ENCODE measurements at regions not wholly inside any gene's neighbourhood (a gene's known extent, or its start where the extent isn't known, plus 50 kb on each side); places are given as distances from the start of the nearest gene placed in this dataset.
"Not testable (repeated sequence)": the region's sequence is repeated elsewhere in the genome, so short reads cannot be mapped to it uniquely, and the experiment has no call there.

DNA sequence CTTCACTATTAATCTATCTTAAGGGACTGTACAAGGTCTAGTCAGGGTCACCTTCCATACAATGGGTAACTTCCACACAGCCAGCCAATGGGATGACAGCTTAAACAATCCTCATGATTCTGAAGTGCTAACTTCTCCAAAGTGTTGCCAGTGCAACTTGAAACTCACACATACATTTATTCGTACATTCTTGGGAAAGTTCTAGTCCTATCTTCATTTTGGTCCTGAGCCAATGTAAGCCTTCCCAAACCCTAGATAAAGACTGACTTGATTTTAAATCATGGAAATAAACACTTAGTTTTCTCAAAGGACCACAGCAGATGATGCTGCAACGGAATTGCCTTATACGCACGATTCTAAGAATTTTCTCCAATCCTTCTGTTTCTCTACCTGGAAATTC lies 117.5 kb upstream of the COL1A2 start:
- no peak for DNase-seq

- DNase-seq = no peak
Measured at GRCh38 chr7:94280851-94281250, 113.8 kb upstream of the COL1A2 start.

DNA sequence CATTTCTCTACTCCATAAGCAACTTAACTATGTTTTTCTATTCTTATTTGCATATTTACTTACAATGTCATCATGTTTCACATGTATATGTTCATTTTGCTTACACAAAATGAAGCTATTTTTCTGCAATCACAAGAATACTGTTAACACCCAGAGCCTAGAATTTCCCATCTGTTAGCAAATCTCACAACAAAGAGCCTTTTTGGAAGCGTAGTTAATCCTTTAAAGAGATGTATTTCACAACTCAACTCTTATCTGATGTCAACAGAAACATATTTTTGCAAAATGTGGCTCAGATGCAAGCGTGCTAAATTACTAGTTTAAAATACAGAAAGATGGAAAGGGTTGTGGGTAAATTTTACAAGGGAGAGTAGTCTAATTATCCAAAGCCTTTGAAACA lies 110.6 kb upstream of the COL1A2 start:
- DNase-seq = no peak

DNA sequence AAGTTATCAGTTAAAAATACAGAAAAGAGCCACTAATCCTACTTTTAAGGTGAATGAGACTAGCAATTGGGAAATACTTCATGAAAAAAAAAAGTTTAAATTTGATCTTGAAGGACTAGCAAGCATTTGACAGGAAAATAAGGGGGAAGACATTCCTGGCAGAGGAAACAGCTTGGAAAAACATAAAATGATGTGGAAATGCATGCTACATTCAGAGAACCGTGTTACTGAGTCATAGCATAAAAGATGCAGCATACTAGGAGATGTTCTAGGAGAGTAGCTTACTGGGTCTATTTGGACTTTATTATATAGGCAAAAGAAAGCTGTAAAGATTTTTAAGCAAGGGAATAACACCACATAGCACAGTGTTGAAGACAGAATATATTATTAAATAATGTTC lies 108.6 kb upstream of the COL1A2 start:
- DNase-seq = no peak

DNA sequence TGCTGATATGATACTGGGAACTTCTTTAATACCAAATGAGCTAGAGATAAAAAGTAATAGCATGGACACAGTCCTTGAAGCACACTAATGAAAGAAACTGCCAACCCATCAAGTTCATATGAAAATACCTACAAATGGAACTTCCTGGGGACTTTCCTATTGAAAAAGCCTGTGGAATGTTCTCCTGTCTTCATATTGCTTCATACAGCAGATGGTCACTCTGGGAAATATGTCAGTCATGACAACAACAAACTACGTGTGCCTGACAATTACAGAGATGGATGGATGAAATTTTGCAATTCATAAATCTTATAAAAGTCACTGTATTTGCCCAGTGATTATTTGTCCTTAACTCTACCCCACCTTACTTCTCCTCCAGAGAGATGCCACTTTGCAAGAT lies 106.6 kb upstream of the COL1A2 start:
- no peak for DNase-seq

- no peak for DNase-seq
Measured at GRCh38 chr7:94289071-94289470, 105.6 kb upstream of the COL1A2 start.

- DNase-seq = no peak
Measured at GRCh38 chr7:94294471-94295131, 100.1 kb upstream of the COL1A2 start.

- no peak for DNase-seq
Measured at GRCh38 chr7:94295850-94296249, 98.8 kb upstream of the COL1A2 start.

DNA sequence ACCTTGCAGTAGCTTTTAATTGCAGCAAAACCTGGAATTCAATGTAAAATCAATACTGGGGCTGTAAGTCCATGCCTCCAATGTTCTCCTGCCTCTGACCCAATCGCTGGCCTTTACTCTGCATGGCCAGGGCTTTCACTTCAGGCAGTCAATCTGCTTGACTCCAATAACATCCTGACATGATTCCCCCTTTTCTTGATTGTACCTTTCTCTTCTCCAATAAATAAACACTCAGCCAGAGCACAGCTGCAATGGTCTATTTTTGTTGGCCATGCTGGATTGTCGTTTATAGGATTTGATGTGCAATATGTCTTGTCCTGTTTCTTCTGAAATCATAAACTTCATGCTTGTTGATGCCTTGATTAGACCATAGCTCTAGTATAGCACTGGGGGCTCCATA lies 97.8 kb upstream of the COL1A2 start:
- DNase-seq = no peak

GRCh38 chr7:94297397-94297838 lies 97.3 kb upstream of the COL1A2 start:
- no peak for DNase-seq

GRCh38 chr7:94298943-94299342 lies 95.8 kb upstream of the COL1A2 start:
- no peak for DNase-seq

- no peak for DNase-seq
Measured at GRCh38 chr7:94300176-94300835, 94.4 kb upstream of the COL1A2 start.

DNA sequence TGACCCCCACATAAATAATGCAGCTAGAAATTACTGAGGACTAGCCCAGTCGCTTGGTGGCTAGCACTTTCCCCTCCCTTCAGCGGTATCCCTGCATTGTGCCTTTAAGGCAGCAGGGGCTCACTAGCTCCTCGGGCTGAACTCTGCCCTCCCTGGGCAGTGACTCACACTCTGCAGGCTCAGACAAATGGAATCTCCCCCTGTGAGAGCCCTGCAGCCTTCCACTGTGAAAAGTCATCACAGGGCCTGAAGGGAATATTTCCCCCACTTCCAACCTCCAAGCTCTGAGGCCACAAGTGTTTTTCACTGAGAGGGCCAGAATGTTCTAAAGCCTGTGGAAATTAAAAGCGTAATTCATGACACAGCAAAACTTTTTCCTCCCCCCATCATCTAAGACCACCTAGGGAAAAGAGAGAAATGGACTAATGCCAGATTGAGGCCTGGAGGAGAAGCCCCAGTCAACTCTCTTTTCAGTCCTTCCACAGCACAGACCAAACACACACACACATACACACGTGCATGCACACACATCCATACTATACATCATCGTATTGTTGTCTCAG lies 93.6 kb upstream of the COL1A2 start:
- DNase-seq = no peak

GRCh38 chr7:94303118-94303517 lies 91.6 kb upstream of the COL1A2 start:
- DNase-seq = no peak

DNA sequence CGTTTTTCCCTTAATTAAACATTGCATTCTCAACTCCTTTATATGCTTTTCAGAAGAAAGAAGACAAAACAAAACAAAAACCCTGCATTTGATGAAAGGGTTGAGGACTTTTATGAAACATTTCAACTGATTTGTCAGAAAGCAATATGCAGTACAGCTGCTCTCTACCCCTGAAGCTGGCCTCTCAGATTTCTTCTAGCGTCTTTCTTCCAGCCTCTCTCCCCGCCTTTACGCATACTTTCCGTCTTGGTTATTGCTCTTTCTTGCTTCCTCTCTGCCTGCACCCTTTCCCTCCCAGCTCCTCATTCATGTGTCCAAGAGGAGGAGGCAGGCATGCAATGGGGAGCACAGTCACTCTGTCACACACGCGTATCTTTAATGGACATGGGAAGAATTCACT lies 91.0 kb upstream of the COL1A2 start:
- no peak for DNase-seq

- DNase-seq = no peak
Measured at GRCh38 chr7:94304878-94305277, 89.8 kb upstream of the COL1A2 start.

DNA sequence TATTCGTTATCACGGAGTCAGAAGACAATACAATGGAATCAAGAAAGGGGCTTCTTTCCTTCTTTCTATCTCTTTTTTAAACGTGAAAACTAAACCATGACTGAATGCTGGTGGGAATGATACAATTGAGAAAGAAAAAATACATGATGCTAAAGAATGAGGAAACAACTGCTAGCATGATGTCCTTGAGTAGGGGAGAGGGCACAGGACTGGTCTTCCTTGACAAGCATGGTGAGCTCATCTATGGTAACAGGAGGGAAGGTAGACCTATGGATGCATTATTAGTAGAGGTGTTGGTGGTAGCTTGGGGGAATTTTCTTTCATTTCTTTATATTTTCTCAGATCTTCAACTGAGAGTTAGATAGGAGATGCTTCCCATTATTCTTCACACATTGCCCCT lies 88.9 kb upstream of the COL1A2 start:
- DNase-seq = no peak

GRCh38 chr7:94307399-94308048 lies 87.2 kb upstream of the COL1A2 start:
- DNase-seq = no peak

GRCh38 chr7:94311515-94311914 lies 83.2 kb upstream of the COL1A2 start:
- DNase-seq = no peak

DNA sequence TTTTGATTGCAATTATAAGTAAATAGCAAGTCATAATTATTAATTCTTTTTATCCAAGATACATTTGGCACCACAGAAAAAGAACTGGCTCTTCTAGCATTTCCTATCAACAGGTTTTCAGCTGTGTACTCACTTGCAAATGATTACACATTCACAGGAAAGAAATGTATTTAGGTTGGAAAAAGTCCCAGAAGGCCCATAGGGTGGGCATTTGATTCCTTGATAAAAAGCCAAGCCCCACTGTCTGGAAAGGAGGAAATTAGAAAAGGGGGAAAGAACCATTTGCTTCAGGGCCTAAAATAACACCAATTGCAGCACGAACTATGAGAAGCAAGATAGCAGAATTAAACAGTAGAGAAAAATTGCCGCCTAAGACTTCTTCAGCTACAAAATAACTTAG lies 80.8 kb upstream of the COL1A2 start:
- no peak for DNase-seq

- no peak for DNase-seq
Measured at GRCh38 chr7:94314413-94315410, 80.0 kb upstream of the COL1A2 start.

DNA sequence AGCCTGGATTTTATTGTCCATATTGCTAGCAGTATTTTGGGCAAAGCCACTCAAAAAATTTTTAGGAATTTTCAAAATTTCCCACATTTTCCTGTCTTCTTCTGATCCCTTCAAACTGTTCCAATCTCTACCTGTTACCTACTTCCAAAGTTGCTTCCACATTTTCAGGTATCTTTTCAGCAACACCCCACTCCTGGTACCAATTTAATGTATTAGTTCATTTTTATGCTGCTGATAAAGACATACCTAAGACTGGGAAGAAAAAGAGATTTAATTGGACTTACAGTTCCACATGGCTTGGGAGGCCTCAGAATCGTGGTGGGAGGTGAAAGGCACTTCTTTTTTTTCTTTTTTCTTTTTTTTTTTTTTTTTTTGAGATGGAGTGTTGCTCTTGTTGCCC lies 73.6 kb upstream of the COL1A2 start:
- not testable (repeated sequence) for DNase-seq

- DNase-seq = no peak
Measured at GRCh38 chr7:94323844-94324243, 70.9 kb upstream of the COL1A2 start.
